IMR-90 (cell line): ENCODE measurements at regions not wholly inside any gene's neighbourhood (a gene's known extent, or its start where the extent isn't known, plus 50 kb on each side); places are given as distances from the start of the nearest gene placed in this dataset.

Source experiments
- ATAC-seq: fragments of 200-7000 bp; cut with Tn5 transposase; 2 replicates; pipeline ENCODE4 v1.9.1; 2020; ENCODE audit warnings: low read depth, mild to moderate bottlenecking, moderate library complexity
- BruUV-seq: library from RNA; stranded (reverse); fragments of 400-500 nt; replicated peaks from 2 replicates; lab custom pipeline; 2021; lab: Mats Ljungman, UMichigan
- CTCF ChIA-PET: fragments of 300-600 bp; formaldehyde crosslinking; extraction: SDS; loops from one replicate; lab custom pipeline; 2021; ENCODE audit warnings: antibody characterized with exemption; lab: Yijun Ruan, JAX
- POLR2A ChIA-PET: fragments of 300-600 bp; sonication (Branson Sonifier 250); formaldehyde crosslinking; loops from one replicate; lab custom pipeline; 2022; ENCODE audit warnings: antibody characterized with exemption; ENCODE audit not compliant: unreplicated experiment; lab: Charles Lee
- DNase-seq: peaks from one replicate; pipeline ENCODE4 v3.0.0; 2013
- H2AFZ ChIP-seq: replicated peaks from 2 replicates; pipeline ENCODE3; 2013; ENCODE audit warnings: low read length, mild to moderate bottlenecking; ENCODE audit not compliant: poor library complexity
- H2AK5ac ChIP-seq: 2 replicates; pipeline ENCODE4 v1.6.1; 2013; ENCODE audit warnings: low read depth, low read length, inconsistent platforms
- H2AK9ac ChIP-seq: replicated peaks from 2 replicates; pipeline ENCODE3; 2013; ENCODE audit warnings: mild to moderate bottlenecking, low read depth, low read length, moderate library complexity; ENCODE audit not compliant: poor library complexity
- H2BK120ac ChIP-seq: 2 replicates; pipeline ENCODE4 v1.6.1; 2013; ENCODE audit warnings: low read depth, low read length, inconsistent platforms
- H2BK15ac ChIP-seq: 3 replicates; pipeline ENCODE4 v1.6.1; 2013; ENCODE audit warnings: low read depth, low read length, inconsistent platforms
- H2BK20ac ChIP-seq: 2 replicates; pipeline ENCODE4 v1.6.1; 2013; ENCODE audit warnings: low read depth, mild to moderate bottlenecking, inconsistent platforms, low read length, moderate library complexity
- H2BK5ac ChIP-seq: 2 replicates; pipeline ENCODE4 v1.6.1; 2013; ENCODE audit warnings: mild to moderate bottlenecking, low read depth, low read length, inconsistent platforms; ENCODE audit not compliant: poor library complexity, severe bottlenecking
- H3K14ac ChIP-seq: replicated peaks from 2 replicates; pipeline ENCODE4 v1.6.1; 2013; ENCODE audit warnings: low read depth, low read length, inconsistent platforms
- H3K18ac ChIP-seq: 2 replicates; pipeline ENCODE4 v1.6.1; 2013; ENCODE audit warnings: low read depth, low read length, control low read depth
- H3K23ac ChIP-seq: 2 replicates; pipeline ENCODE4 v1.6.1; 2013; ENCODE audit warnings: low read depth, low read length, inconsistent platforms
- H3K27ac ChIP-seq: 2 replicates; pipeline ENCODE4 v1.5.1; 2013; ENCODE audit warnings: mild to moderate bottlenecking, control low read depth, low read length; ENCODE audit not compliant: insufficient read depth
- H3K27me3 ChIP-seq: 2 replicates; pipeline ENCODE4 v1.6.1; 2013; ENCODE audit warnings: low read length; ENCODE audit not compliant: control insufficient read depth, insufficient read depth
- H3K36me3 ChIP-seq: 2 replicates; pipeline ENCODE4 v1.6.1; 2013; ENCODE audit warnings: low read length, mixed read lengths; ENCODE audit not compliant: control insufficient read depth, insufficient read depth
- H3K4ac ChIP-seq: 2 replicates; pipeline ENCODE4 v1.6.1; 2013; ENCODE audit warnings: low read depth, low read length, inconsistent platforms
- H3K4me1 ChIP-seq: 2 replicates; pipeline ENCODE4 v1.6.1; 2013; ENCODE audit warnings: low read length, mixed read lengths; ENCODE audit not compliant: control insufficient read depth, insufficient read depth
- H3K4me2 ChIP-seq: 2 replicates; pipeline ENCODE4 v1.6.1; 2013; ENCODE audit warnings: low read depth, mild to moderate bottlenecking, control low read depth, low read length, moderate library complexity
- H3K4me3 ChIP-seq: 2 replicates; pipeline ENCODE4 v1.5.1; 2013; ENCODE audit warnings: low read depth, mild to moderate bottlenecking, control low read depth, low read length, moderate library complexity; ENCODE audit not compliant: insufficient read depth
- H3K56ac ChIP-seq: 2 replicates; pipeline ENCODE4 v1.6.1; 2013; ENCODE audit warnings: low read length, inconsistent platforms; ENCODE audit not compliant: insufficient read depth; ENCODE audit errors: extremely low read depth
- H3K79me1 ChIP-seq, 2 experiments: 2 replicates each; pipeline ENCODE4 v1.6.1; 2013; ENCODE audit warnings: low read length in 2 of 2, inconsistent platforms in 1 of 2, low read depth in 1 of 2
- H3K9ac ChIP-seq: 2 replicates; pipeline ENCODE4 v1.6.1; 2013; ENCODE audit warnings: low read depth, low read length, control low read depth
- H3K9me1 ChIP-seq: 2 replicates; pipeline ENCODE4 v1.6.1; 2013; ENCODE audit warnings: low read length, inconsistent platforms; ENCODE audit not compliant: insufficient read depth
- H3K9me3 ChIP-seq: 2 replicates; pipeline ENCODE4 v1.6.1; 2013; ENCODE audit warnings: low read length; ENCODE audit not compliant: control insufficient read depth, insufficient read depth
- H4K20me1 ChIP-seq: 2 replicates; pipeline ENCODE4 v1.6.1; 2013; ENCODE audit warnings: low read length, inconsistent platforms; ENCODE audit not compliant: insufficient read depth
- H4K5ac ChIP-seq: 2 replicates; pipeline ENCODE4 v1.6.1; 2013; ENCODE audit warnings: mild to moderate bottlenecking, low read depth, low read length, control low read depth
- H4K8ac ChIP-seq, 2 experiments: 2 replicates each; pipeline ENCODE4 v1.6.1; 2013; ENCODE audit warnings: low read depth in 2 of 2, low read length in 2 of 2, control low read depth in 1 of 2, inconsistent platforms in 1 of 2
- H4K91ac ChIP-seq: 2 replicates; pipeline ENCODE4 v1.6.1; 2013; ENCODE audit warnings: low read depth, low read length, inconsistent platforms; ENCODE audit not compliant: insufficient read depth
- BHLHE40 ChIP-seq: fragments of 150-350 bp; IDR thresholded peaks from 2 replicates; pipeline ENCODE4 v1.6.1; 2016; ENCODE audit warnings: mild to moderate bottlenecking, low read depth, low read length
- CEBPB ChIP-seq: IDR thresholded peaks from 2 replicates; pipeline ENCODE4 v1.6.1; 2012; ENCODE audit warnings: low read depth, low read length, improper control_type of control experiment
- CHD1 ChIP-seq: IDR thresholded peaks from 2 replicates; pipeline ENCODE4 v1.6.1; 2012; ENCODE audit warnings: low read depth, low read length, improper control_type of control experiment
- FOS ChIP-seq: fragments of 150-350 bp; IDR thresholded peaks from 2 replicates; pipeline ENCODE4 v1.6.1; 2016; ENCODE audit warnings: low read depth, low read length
- MXI1 ChIP-seq: IDR thresholded peaks from 2 replicates; pipeline ENCODE4 v1.6.1; 2012; ENCODE audit warnings: low read depth, mild to moderate bottlenecking, low read length, moderate library complexity, borderline replicate concordance
- POLR2A ChIP-seq: IDR thresholded peaks from 2 replicates; pipeline ENCODE4 v1.6.1; 2012; ENCODE audit warnings: mild to moderate bottlenecking, low read depth, low read length
- RCOR1 ChIP-seq: IDR thresholded peaks from 2 replicates; pipeline ENCODE4 v1.6.1; 2012; ENCODE audit warnings: mild to moderate bottlenecking, low read length, improper control_type of control experiment; ENCODE audit not compliant: insufficient replicate concordance
- RFX5 ChIP-seq: IDR thresholded peaks from 2 replicates; pipeline ENCODE4 v1.8.0; 2012; ENCODE audit warnings: low read depth, mild to moderate bottlenecking, low read length, moderate library complexity
- SMC3 ChIP-seq: fragments of 150-350 bp; IDR thresholded peaks from 2 replicates; pipeline ENCODE4 v1.6.1; 2016; ENCODE audit warnings: low read depth, mild to moderate bottlenecking, antibody characterized with exemption, low read length, moderate library complexity
- WGBS, 2 experiments: methylation state at CpG; one replicate each; pipeline versions ENCODE4 v1.1.5 to v1.1.7; 2013; ENCODE audit warnings: missing lambda C conversion rate in 2 of 2; ENCODE audit not compliant: insufficient read length in 1 of 2; ENCODE audit errors: extremely low coverage in 2 of 2; 5-methylcytosine and 5-hydroxymethylcytosine counted together
- dilution Hi-C: fragments of 300-500 bp; cut with HindIII; formaldehyde crosslinking; loops from one replicate; pipeline ENCODE4 v1.14.3; 2018; ENCODE audit warnings: low sequenced_read_pairs; ENCODE audit not compliant: unreplicated experiment
- in situ Hi-C: fragments of 300-500 bp; cut with MboI; formaldehyde crosslinking; loops from 3 replicates; pipeline ENCODE4 v1.14.3; 2019; ENCODE audit warnings: low sequenced_read_pairs, inconsistent platforms, mixed read lengths
- intact Hi-C: fragments of 100-400 bp; cut with micrococcal nuclease; formaldehyde crosslinking; loops from 2 replicates; pipeline ENCODE4 v1.10.0; 2022
- TF ChIP-seq, protein P1 (sequence below): fragments of 150-350 bp; IDR thresholded peaks from 2 replicates; pipeline ENCODE4 v1.6.1; 2017; ENCODE audit warnings: mild to moderate bottlenecking, antibody characterized with exemption, low read length, low read depth
- TF ChIP-seq, protein P2 (sequence below): conservative IDR thresholded peaks from 2 replicates; pipeline ENCODE4 v1.5.1; 2012; ENCODE audit warnings: mild to moderate bottlenecking, low read depth, low read length, improper control_type of control experiment

DNA sequence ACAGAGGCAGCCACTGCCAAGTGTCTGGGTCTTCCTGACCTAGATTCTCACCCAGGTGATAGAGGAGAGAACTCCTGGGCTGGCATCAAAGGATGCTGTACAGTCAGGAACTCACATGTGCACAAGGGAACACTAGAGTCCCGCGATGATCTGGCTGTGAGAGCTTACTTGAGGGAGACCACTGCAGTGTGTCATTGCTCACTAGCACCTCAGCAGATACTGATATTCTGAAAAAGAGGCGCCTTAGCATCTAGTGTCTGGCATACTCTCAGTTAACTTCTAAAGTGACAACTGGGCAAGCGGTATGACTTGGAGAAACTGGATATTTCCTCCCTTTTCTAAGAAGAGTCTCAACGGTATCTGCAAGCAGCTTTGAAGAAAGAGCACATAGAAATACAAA is 189.9 kb downstream of the CMPK2 start:
- no peak overlapping the region for H2BK5ac ChIP-seq
- TF ChIP-seq, protein P1, sequence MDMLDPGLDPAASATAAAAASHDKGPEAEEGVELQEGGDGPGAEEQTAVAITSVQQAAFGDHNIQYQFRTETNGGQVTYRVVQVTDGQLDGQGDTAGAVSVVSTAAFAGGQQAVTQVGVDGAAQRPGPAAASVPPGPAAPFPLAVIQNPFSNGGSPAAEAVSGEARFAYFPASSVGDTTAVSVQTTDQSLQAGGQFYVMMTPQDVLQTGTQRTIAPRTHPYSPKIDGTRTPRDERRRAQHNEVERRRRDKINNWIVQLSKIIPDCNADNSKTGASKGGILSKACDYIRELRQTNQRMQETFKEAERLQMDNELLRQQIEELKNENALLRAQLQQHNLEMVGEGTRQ = no peak
- TF ChIP-seq, protein P2, sequence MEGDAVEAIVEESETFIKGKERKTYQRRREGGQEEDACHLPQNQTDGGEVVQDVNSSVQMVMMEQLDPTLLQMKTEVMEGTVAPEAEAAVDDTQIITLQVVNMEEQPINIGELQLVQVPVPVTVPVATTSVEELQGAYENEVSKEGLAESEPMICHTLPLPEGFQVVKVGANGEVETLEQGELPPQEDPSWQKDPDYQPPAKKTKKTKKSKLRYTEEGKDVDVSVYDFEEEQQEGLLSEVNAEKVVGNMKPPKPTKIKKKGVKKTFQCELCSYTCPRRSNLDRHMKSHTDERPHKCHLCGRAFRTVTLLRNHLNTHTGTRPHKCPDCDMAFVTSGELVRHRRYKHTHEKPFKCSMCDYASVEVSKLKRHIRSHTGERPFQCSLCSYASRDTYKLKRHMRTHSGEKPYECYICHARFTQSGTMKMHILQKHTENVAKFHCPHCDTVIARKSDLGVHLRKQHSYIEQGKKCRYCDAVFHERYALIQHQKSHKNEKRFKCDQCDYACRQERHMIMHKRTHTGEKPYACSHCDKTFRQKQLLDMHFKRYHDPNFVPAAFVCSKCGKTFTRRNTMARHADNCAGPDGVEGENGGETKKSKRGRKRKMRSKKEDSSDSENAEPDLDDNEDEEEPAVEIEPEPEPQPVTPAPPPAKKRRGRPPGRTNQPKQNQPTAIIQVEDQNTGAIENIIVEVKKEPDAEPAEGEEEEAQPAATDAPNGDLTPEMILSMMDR = no peak
- TF ChIP-seq CHD1 (no peak), RCOR1 (no peak), CEBPB (no peak), SMC3 (no peak), MXI1 (no peak), BHLHE40 (no peak), FOS (no peak), POLR2A (no peak), RFX5 (no peak)
- no peak overlapping the region for H2BK20ac ChIP-seq
- ATAC-seq (no peak), DNase-seq (no peak)
- no peaks in the 10 kb centered on the region for H3K27me3 ChIP-seq
- no peak overlapping the region for H2BK120ac ChIP-seq
- H3K36me3 ChIP-seq = no peaks in the 10 kb centered on the region
- no TSS peak for BruUV-seq
- no peaks in the 10 kb centered on the region for H3K4me1 ChIP-seq
- H4K91ac ChIP-seq = no peak overlapping the region
- H3K27ac ChIP-seq = no peak overlapping the region
- no peak overlapping the region for H2AK9ac ChIP-seq
- H3K14ac ChIP-seq = no peak overlapping the region
- H3K9me3 ChIP-seq = no peaks in the 10 kb centered on the region
- H4K5ac ChIP-seq = no peak overlapping the region
- H2AFZ ChIP-seq = no peak overlapping the region
- no peak overlapping the region for H3K4me3 ChIP-seq
- in situ Hi-C loops (no loop called here), intact Hi-C loops (no loop called here), dilution Hi-C loops (no loop called here)
- H4K20me1 ChIP-seq = no peaks in the 10 kb centered on the region
- no peak overlapping the region for H3K23ac ChIP-seq
- H3K56ac ChIP-seq = no peak overlapping the region
- no peak overlapping the region for H2AK5ac ChIP-seq
- H3K18ac ChIP-seq = no peak overlapping the region
- CTCF ChIA-PET = interaction anchor here (0.7 kb wide), 1 partner anchor 244 kb away, joined by 3 read pairs; no protein-coding TSS in a partner anchor
- H3K4me2 ChIP-seq = no peak overlapping the region
- H3K4ac ChIP-seq = no peak overlapping the region
- POLR2A ChIA-PET = no interaction called here
- WGBS, 2 experiments = no CpG with 5 or more reads among the region's 5 CpGs
- no peaks in the 10 kb centered on the region for H3K79me1 ChIP-seq
- no peaks in the 10 kb centered on the region for H3K9me1 ChIP-seq
- no peak overlapping the region for H3K9ac ChIP-seq
- no peak overlapping the region for H2BK15ac ChIP-seq
- H4K8ac ChIP-seq = no peak overlapping the region
